VCaP (cell line): ENCODE measurements at regions not wholly inside any gene's neighbourhood (a gene's known extent, or its start where the extent isn't known, plus 50 kb on each side); places are given as distances from the start of the nearest gene placed in this dataset.

ENCODE experiments used
- H3K27ac ChIP-seq: fragments of 450-650 bp; 2 replicates; pipeline ENCODE4 v1.5.1; 2017
- CTCF ChIP-seq: fragments of 450-650 bp; conservative IDR thresholded peaks from 2 replicates; pipeline ENCODE4 v1.5.1; 2017; ENCODE audit warnings: mild to moderate bottlenecking, moderate library complexity

GRCh38 chr6:166693880-166694279 is 66.8 kb upstream of the RPS6KA2 start:
- no peak overlapping the region for H3K27ac ChIP-seq
- TF ChIP-seq CTCF = no peak

- TF ChIP-seq CTCF = no peak
- no peak overlapping the region for H3K27ac ChIP-seq
Measured at GRCh38 chr6:166692723-166693302, 65.8 kb upstream of the RPS6KA2 start.

GRCh38 chr6:166691746-166692145 is 64.7 kb upstream of the RPS6KA2 start:
- TF ChIP-seq CTCF = no peak
- H3K27ac ChIP-seq = no peak overlapping the region

GRCh38 chr6:166691199-166691598 is 64.1 kb upstream of the RPS6KA2 start:
- no peak overlapping the region for H3K27ac ChIP-seq
- no peak for TF ChIP-seq CTCF

GRCh38 chr6:166689687-166690086 is 62.6 kb upstream of the RPS6KA2 start:
- H3K27ac ChIP-seq = no peak overlapping the region
- no peak for TF ChIP-seq CTCF

GRCh38 chr6:166688901-166689300 is 61.9 kb upstream of the RPS6KA2 start:
- no peak overlapping the region for H3K27ac ChIP-seq
- no peak for TF ChIP-seq CTCF

GRCh38 chr6:166687879-166688205 is 60.8 kb upstream of the RPS6KA2 start:
- TF ChIP-seq CTCF = no peak
- H3K27ac ChIP-seq = no peak overlapping the region
